Stimulated activated CD4-positive, alpha-beta T cell treated with anti-CD3 and anti-CD28 coated beads, Interleukin-4, amount 100 ng/mL, for 4 hours (primary cell): ENCODE measurements at regions not wholly inside any gene's neighbourhood (a gene's known extent, or its start where the extent isn't known, plus 50 kb on each side); places are given as distances from the start of the nearest gene placed in this dataset.

Experiments used
- DNase-seq, 2 experiments: peaks; one replicate each; pipeline ENCODE4 v3.0.0-alpha.2; 2020

GRCh38 chr3:71997066-71997653 lies 212.2 kb upstream of the PROK2 start:
- DNase-seq: no peak

- DNase-seq: no peak
Observed at GRCh38 chr3:71994906-71995305, 210.0 kb upstream of the PROK2 start.

DNA sequence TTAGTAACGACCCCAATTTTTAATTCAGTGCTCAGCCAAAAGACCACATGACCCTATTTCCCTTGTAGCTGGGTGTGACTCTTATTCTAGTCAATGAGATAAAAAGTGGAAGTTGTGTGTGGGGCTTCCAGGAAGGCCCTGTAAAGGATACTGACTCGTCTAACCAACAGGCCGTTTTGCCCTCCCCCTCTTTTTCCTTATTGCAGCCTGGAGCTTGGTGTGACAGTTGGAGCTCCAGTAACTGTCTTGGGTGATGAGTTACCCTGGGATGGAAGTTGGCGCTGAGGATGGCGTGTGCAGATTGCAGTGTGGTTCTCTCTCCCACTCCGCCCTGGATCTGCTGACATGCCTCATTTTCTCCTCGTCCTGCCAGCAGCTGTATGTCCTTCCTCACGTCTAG lies 209.3 kb upstream of the PROK2 start:
- DNase-seq: no peak

GRCh38 chr3:71991681-71992080 lies 206.7 kb upstream of the PROK2 start:
- no peak for DNase-seq

DNA sequence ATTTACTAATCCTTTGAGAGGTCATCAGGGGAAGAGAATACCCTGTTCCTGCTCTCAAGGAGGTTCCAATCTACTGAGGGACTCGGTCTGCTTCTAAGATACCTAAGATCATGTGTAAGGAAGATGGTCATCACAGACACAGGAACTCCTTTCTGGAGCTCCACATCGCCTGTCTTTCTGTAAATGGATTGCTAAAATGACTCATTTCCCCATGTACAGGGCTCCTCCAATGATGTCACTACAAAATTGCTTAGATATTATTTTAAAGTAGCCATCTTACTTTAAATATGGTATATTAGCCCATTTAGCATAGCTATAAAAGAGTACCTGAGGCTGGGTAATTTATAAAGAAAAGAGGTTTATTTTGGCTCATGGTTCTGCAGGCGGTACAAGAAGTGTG lies 206.1 kb upstream of the PROK2 start:
- DNase-seq: no peak

GRCh38 chr3:71990545-71990944 lies 205.6 kb upstream of the PROK2 start:
- no peak for DNase-seq

- no peak for DNase-seq
Observed at GRCh38 chr3:71989165-71989564, 204.2 kb upstream of the PROK2 start.

DNA sequence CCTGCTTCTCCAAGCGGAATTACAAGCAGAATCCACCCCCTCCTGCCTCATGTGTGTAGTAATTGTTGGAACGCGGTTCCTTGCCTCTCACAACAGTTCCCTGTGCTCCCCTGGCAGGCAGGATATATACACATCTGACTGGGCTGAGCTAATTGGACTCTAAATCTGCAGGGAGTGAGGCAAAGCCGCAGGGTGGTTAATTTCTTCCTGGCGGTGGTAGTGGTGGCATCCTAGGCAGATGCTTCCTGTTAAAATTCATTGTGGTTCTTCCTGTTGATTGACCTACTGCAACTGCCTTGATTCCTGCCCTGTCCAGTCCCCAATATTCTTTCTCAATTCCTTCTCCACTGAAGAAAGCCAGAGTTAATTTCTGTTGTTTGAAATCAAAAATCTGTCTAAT lies 202.9 kb upstream of the PROK2 start:
- DNase-seq: no peak

- no peak for DNase-seq
Observed at GRCh38 chr3:71987089-71987735, 202.3 kb upstream of the PROK2 start.

DNA sequence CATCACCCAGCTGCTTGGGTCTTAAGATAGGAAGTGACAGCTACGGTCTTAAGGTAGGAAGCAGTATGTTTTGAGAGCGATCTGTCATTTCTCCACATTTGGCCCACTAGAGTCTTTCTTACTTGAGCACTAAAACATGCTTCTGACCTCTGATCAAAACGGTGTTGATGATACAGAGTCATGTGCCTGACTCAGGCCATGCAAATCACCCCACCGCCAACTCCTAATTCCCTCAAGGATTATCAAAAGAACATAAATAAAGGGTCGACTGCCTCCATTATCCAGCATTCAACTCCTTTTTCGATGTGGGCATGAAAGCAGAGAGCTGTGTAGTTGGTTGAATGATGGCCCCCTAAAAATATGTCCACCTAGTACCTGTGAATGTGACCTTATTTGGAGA lies 201.7 kb upstream of the PROK2 start:
- no peak for DNase-seq

GRCh38 chr3:71984843-71985613 lies 200.1 kb upstream of the PROK2 start:
- DNase-seq: no peak

- DNase-seq: no peak
Observed at GRCh38 chr3:71983694-71984093, 198.7 kb upstream of the PROK2 start.

DNA sequence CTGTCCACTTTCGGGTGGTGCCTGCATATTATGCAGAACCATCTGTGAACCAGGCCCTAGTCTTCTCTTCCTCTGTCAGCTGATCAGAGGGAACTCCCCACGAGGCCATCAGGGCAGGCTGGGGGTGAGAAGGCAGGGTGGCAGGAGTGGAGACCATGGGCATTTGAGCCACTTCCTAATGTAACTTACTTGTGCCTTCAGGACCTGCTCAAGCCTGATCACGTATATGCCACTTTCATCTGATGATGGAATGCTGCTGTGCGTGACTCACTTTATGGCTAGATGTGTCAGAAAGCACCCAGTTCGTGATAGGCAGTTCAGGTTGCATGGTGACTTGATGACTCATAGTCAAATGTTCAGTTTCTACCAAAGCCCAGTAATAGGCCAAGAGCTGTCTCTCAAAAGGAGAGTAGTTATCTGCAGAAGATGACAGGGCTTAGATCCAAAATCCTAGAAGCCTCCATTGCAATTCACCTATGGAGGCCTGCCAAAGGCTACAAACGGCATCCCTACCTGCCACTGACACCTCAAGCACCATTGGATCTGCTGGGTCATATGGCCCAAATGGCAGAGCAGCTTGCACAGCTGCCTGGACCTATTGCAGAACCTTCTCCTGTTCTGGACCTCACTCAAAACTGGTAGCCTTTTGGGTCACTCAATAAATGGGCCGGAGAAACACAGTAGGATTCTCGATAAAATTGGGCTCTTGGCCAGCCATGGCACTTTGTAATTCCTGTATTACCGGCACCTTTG lies 197.7 kb upstream of the PROK2 start:
- DNase-seq: peak; percentile 17 to 54

DNA sequence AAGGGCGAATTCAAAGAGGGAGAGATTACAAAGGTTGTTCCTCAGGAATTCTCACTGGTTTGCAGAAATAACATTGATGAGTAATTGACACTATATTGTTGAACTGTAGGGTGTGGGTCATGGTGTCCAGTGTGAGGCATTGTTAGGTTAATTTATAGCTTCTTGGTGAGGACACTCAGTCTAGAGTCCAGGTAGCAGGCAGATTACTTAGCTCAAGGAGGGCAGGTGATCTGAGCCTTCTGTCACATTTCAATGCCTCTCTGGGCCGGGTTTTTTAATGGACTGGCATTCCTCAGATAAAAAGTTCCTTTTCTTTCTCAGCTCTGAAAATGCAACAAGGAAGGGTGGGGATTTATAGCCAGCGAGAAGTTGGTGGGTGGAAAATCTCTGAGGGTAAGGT lies 194.2 kb upstream of the PROK2 start:
- no peak for DNase-seq

GRCh38 chr3:71978150-71978721 lies 193.3 kb upstream of the PROK2 start:
- no peak for DNase-seq

DNA sequence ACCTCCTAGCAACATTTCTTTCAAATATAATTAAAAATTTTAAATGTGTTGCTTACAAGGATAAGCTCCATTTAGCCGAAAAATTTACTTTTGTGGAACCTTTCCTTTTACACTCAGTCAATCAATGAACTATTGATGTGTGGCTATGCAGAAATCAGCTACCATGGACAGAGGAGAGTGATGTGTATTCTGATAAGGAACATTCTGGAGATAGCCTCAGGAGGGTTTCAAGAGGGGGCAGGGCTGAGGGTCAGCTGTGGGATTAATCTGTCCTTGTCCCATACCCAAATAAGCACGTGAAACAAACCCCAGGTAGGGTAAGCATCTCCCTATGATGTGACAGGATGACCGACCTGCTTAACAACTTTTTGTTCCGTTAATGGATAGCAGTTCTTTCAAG lies 192.6 kb upstream of the PROK2 start:
- DNase-seq: no peak

GRCh38 chr3:71975573-71975972 lies 190.6 kb upstream of the PROK2 start:
- DNase-seq: no peak

- DNase-seq: no peak
Observed at GRCh38 chr3:71974786-71975185, 189.8 kb upstream of the PROK2 start.

- DNase-seq: no peak
Observed at GRCh38 chr3:71973274-71974030, 188.5 kb upstream of the PROK2 start.

DNA sequence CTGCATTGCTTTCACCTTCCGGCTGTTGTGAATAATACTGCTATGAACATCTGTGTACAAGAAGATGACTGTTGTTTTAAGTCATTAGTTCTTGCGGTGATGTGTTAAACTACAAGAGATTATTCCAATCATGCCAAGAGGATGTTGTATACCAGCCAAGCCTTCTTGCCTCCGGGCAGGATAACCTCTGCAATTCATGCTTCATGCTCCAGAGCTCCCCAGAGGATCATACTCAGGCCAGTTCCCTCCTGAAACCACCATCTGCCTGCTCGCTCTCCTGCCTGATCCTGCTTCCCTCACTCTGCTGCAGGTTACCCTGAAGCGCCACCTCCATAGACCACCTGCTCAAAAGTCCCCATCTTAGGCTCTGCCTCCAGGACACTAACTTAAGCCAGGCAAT lies 187.1 kb upstream of the PROK2 start:
- DNase-seq: no peak

DNA sequence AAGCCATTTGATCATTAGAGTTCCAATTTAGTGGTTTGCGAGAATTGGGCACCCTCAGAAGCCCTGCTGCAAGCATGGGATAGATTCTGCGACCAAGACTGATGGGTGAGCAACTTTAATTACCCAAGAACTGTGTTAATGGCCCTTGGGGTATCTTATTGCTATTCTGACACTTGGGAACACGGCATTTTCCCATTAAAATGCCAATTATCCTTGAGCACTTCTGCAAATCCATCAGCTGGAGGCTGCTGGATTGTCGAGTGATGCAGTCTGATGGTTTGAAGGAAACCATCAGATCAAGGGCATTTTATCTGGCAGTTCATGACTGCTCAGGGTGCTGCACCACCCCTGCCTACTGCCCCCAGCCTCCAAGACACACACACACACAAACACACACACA lies 183.6 kb upstream of the PROK2 start:
- DNase-seq: no peak

DNA sequence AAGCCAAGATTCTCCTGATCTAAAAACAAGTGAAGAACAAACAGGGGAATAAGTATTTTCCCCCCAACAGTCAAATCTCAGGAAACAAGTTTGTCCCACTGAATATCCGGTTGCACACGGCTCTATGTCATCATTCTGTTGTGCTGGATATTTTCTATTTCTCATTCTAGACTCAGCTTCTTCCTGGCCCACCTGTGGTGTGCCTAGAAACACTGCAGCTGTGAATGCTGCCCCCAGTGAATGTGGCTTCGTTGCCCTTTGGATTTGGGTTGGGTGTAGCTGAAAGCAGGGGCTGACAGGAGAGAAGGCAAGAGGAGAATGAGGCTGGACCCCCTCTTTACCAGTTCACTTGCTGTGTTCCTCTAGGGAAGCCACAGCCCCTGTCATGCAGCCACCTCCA lies 181.2 kb upstream of the PROK2 start:
- DNase-seq: no peak

GRCh38 chr3:71964170-71964569 lies 179.2 kb upstream of the PROK2 start:
- DNase-seq: no peak
